KG1 (cell line): ENCODE measurements at regions not wholly inside any gene's neighbourhood (a gene's known extent, or its start where the extent isn't known, plus 50 kb on each side); places are given as distances from the start of the nearest gene placed in this dataset.
"Not testable (repeated sequence)": the region's sequence is repeated elsewhere in the genome, so short reads cannot be mapped to it uniquely, and the experiment has no call there.

Experiments
- DNase-seq: peaks from one replicate; lab custom pipeline; 2025; lab: John Stamatoyannopoulos, UW

GRCh38 chr12:127820271-127820670 is 446.7 kb upstream of the TMEM132C start:
- DNase-seq = no peak

- DNase-seq = no peak
These were observed 446.1 kb upstream of the TMEM132C start for GRCh38 chr12:127820846-127821245.

GRCh38 chr12:127822809-127823411 is 444.1 kb upstream of the TMEM132C start:
- no peak for DNase-seq

- no peak for DNase-seq
These were observed 443.2 kb upstream of the TMEM132C start for GRCh38 chr12:127823801-127824200.

- no peak for DNase-seq
These were observed 437.5 kb upstream of the TMEM132C start for GRCh38 chr12:127829281-127830064.

- no peak for DNase-seq
These were observed 436.9 kb upstream of the TMEM132C start for GRCh38 chr12:127830065-127830460.

- DNase-seq = no peak
These were observed 436.2 kb upstream of the TMEM132C start for GRCh38 chr12:127830730-127831129.

- no peak for DNase-seq
These were observed 434.8 kb upstream of the TMEM132C start for GRCh38 chr12:127832172-127832571.

- not testable (repeated sequence) for DNase-seq
These were observed 430.2 kb upstream of the TMEM132C start for GRCh38 chr12:127836802-127837201.

- DNase-seq = no peak
These were observed 409.3 kb upstream of the TMEM132C start for GRCh38 chr12:127857661-127858060.

GRCh38 chr12:127860536-127860935 is 406.4 kb upstream of the TMEM132C start:
- no peak for DNase-seq

- no peak for DNase-seq
These were observed 405.6 kb upstream of the TMEM132C start for GRCh38 chr12:127861406-127861805.

- DNase-seq = no peak
These were observed 393.7 kb upstream of the TMEM132C start for GRCh38 chr12:127873306-127873705.

GRCh38 chr12:127881371-127882140 is 385.4 kb upstream of the TMEM132C start:
- no peak for DNase-seq

GRCh38 chr12:127883013-127883412 is 384.0 kb upstream of the TMEM132C start:
- no peak for DNase-seq

- DNase-seq = no peak
These were observed 380.8 kb upstream of the TMEM132C start for GRCh38 chr12:127885954-127886750.

GRCh38 chr12:127886827-127887226 is 380.1 kb upstream of the TMEM132C start:
- no peak for DNase-seq

GRCh38 chr12:127888943-127889719 is 377.8 kb upstream of the TMEM132C start:
- no peak for DNase-seq

GRCh38 chr12:127893895-127894609 is 372.9 kb upstream of the TMEM132C start:
- no peak for DNase-seq

GRCh38 chr12:127896661-127897060 is 370.3 kb upstream of the TMEM132C start:
- DNase-seq = no peak

GRCh38 chr12:127898616-127899015 is 368.4 kb upstream of the TMEM132C start:
- DNase-seq = no peak
